ENCODE measurements at regions not wholly inside any gene's neighbourhood (a gene's known extent, or its start where the extent isn't known, plus 50 kb on each side); places are given as distances from the start of the nearest gene placed in this dataset.

DNA sequence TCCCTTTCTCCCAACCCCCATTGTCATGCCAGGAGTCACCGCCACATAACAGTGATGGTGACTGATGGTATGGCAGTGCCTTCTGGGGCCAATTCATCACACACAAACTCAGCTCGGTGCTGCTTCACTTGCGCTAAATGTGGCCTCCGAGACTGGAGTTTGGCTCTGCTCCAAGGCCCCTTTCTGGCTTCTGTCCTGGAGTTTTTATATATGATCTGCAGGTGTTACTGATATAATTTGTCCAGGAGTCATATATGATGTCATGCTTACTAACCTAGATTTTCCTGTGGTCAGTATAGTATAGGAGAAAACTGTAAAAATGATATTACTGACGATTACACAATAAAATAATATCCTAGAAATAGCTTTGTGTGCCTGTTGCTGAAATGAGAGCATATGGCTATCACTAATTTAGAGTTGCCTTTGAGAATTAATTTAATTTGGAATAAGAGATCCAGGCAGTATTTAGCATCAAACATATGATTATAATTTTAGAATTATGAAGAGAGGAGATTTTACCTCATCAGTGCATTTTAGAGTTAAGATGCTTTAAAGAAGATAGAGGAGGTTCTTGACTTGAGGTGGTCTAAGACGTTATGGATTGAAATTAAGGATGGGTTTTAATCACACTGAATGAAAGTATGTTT is 334.1 kb upstream of the CD180 start:
- TF ChIP-seq POLR2A (IDR thresholded peaks at IDR 0.05; ENCODE audit: low read depth, low read length) (no peak), TAF1 (IDR thresholded peaks at IDR 0.05; ENCODE audit: borderline replicate concordance, low read depth, low read length) (no peak)
